SK-N-SH (cell line): ENCODE measurements at regions not wholly inside any gene's neighbourhood (a gene's known extent, or its start where the extent isn't known, plus 50 kb on each side); places are given as distances from the start of the nearest gene placed in this dataset.

Source experiments
- CTCF ChIA-PET: fragments of 300-600, 350-600 bp; formaldehyde crosslinking; extraction: SDS; loops from one replicate; lab custom pipeline; 2021; lab: Yijun Ruan, JAX
- POLR2A ChIA-PET: fragments of 350-600 bp; sonication (Branson Sonifier 250); formaldehyde crosslinking; extraction: SDS; loops from one replicate; lab custom pipeline; 2020; ENCODE audit warnings: antibody characterized with exemption, inconsistent platforms; lab: Yijun Ruan, JAX
- DNase-seq: peaks from one replicate; pipeline ENCODE4 v3.0.0; 2012
- H2AFZ ChIP-seq: fragments of 200-600 bp; sonication (generic); 2 replicates; pipeline ENCODE4 v1.8.1; 2016; ENCODE audit warnings: antibody characterized with exemption, mild to moderate bottlenecking, low read depth
- H3F3A ChIP-seq: fragments of 200-600 bp; sonication (generic); replicated peaks from 2 replicates; pipeline ENCODE3; 2016; ENCODE audit warnings: antibody characterized with exemption, mild to moderate bottlenecking; ENCODE audit not compliant: insufficient read depth
- H3K27ac ChIP-seq, 2 experiments: fragments of 200-500 bp in 1 of 2; fragments of 200-600 bp in 1 of 2; sonication (Bioruptor generic) in 1 of 2; sonication (generic), shearing (Covaris generic) in 1 of 2; 2 replicates each; pipeline versions ENCODE4 v1.5.1 to v1.6.1; 2014 to 2016; ENCODE audit warnings: low read depth in 2 of 2, inconsistent platforms in 1 of 2, low read length in 1 of 2, mild to moderate bottlenecking in 1 of 2, mixed read lengths in 1 of 2
- H3K27me3 ChIP-seq: fragments of 200-600 bp; sonication (generic), shearing (Covaris generic); 2 replicates; pipeline ENCODE4 v1.6.1; 2016; ENCODE audit warnings: mixed run types; ENCODE audit not compliant: insufficient read depth
- H3K36me3 ChIP-seq, 2 experiments: fragments of 200-500 bp in 1 of 2; fragments of 200-600 bp in 1 of 2; sonication (Bioruptor generic) in 1 of 2; sonication (generic) in 1 of 2; replicated peaks in 1 of 2; 2 replicates each; pipeline versions ENCODE3 to v1.5.1; 2014 to 2016; ENCODE audit warnings: low read length in 1 of 2, mild to moderate bottlenecking in 1 of 2; ENCODE audit not compliant: insufficient read depth in 2 of 2, control insufficient read depth in 1 of 2
- H3K4me1 ChIP-seq, 2 experiments: fragments of 200-500 bp in 1 of 2; fragments of 200-600 bp in 1 of 2; sonication (Bioruptor generic) in 1 of 2; sonication (generic), shearing (Covaris generic) in 1 of 2; 2 replicates each; pipeline versions ENCODE4 v1.5.1 to v1.6.1; 2014 to 2016; ENCODE audit warnings: low read depth in 1 of 2, low read length in 1 of 2, mixed run types in 1 of 2; ENCODE audit not compliant: insufficient read depth in 2 of 2, control insufficient read depth in 1 of 2
- H3K4me2 ChIP-seq: fragments of 200-600 bp; sonication (generic), shearing (Covaris generic); 2 replicates; pipeline ENCODE4 v1.6.1; 2017; ENCODE audit warnings: mixed run types
- H3K4me3 ChIP-seq, 2 experiments: fragments of 200-500 bp in 1 of 2; fragments of 200-600 bp in 1 of 2; sonication (Bioruptor generic) in 1 of 2; sonication (generic), shearing (Covaris generic) in 1 of 2; 2 replicates each; pipeline versions ENCODE4 v1.5.1 to v1.8.1; 2014 to 2016; ENCODE audit warnings: low read depth in 2 of 2, inconsistent platforms in 1 of 2, low read length in 1 of 2, mild to moderate bottlenecking in 1 of 2, mixed read lengths in 1 of 2, moderate library complexity in 1 of 2
- H3K79me2 ChIP-seq: fragments of 200-600 bp; sonication (generic); 2 replicates; pipeline ENCODE4 v1.8.1; 2017; ENCODE audit warnings: mild to moderate bottlenecking; ENCODE audit not compliant: insufficient read depth
- H3K9ac ChIP-seq: fragments of 200-600 bp; sonication (generic); 2 replicates; pipeline ENCODE4 v1.6.1; 2017; ENCODE audit warnings: mixed run types
- H3K9me2 ChIP-seq: fragments of 200-600 bp; sonication (generic); 2 replicates; pipeline ENCODE4 v1.6.1; 2017; ENCODE audit warnings: mixed run types
- H3K9me3 ChIP-seq: fragments of 200-600 bp; sonication (generic); 2 replicates; pipeline ENCODE4 v1.6.1; 2017; ENCODE audit warnings: mixed run types, mild to moderate bottlenecking, moderate library complexity
- H4K20me1 ChIP-seq: fragments of 200-600 bp; sonication (generic); 2 replicates; pipeline ENCODE4 v1.6.1; 2017; ENCODE audit warnings: mild to moderate bottlenecking, mixed run types; ENCODE audit not compliant: insufficient read depth
- CHD2 ChIP-seq: fragments of 150-350 bp; IDR thresholded peaks from 2 replicates; pipeline ENCODE4 v1.6.1; 2018; ENCODE audit warnings: low read length; ENCODE audit not compliant: partially characterized antibody
- ELF1 ChIP-seq: IDR thresholded peaks from 2 replicates; pipeline ENCODE4 v1.4.0; 2012
- EZH2phosphoT487 ChIP-seq: fragments of 200-600 bp; sonication (generic); IDR thresholded peaks from 2 replicates; pipeline ENCODE4 v1.6.1; 2017; ENCODE audit warnings: low read depth, mixed run types, mild to moderate bottlenecking, antibody characterized with exemption, moderate library complexity, borderline replicate concordance
- FOXM1 ChIP-seq: IDR thresholded peaks from 2 replicates; pipeline ENCODE4 v1.4.0; 2012; ENCODE audit warnings: low read depth, mild to moderate bottlenecking
- GABPA ChIP-seq: IDR thresholded peaks from 2 replicates; pipeline ENCODE4 v1.4.0; 2012; ENCODE audit warnings: low read depth, mild to moderate bottlenecking
- GATA2 ChIP-seq: sonication (generic); formaldehyde crosslinking; IDR thresholded peaks from 2 replicates; pipeline ENCODE4 v1.5.0; 2020; ENCODE audit warnings: mild to moderate bottlenecking, missing genetic modification reagents
- JUND ChIP-seq: IDR thresholded peaks from 2 replicates; pipeline ENCODE4 v1.4.0; 2012
- MEF2A ChIP-seq: IDR thresholded peaks from 2 replicates; pipeline ENCODE4 v1.4.0; 2012; ENCODE audit warnings: low read depth, borderline replicate concordance
- NRF1 ChIP-seq: IDR thresholded peaks from 2 replicates; pipeline ENCODE4 v1.6.1; 2012; ENCODE audit warnings: low read depth, mild to moderate bottlenecking, low read length
- RAD21 ChIP-seq: IDR thresholded peaks from 2 replicates; pipeline ENCODE4 v1.6.1; 2012; ENCODE audit warnings: mild to moderate bottlenecking, low read length
- RCOR1 ChIP-seq: fragments of 150-350 bp; IDR thresholded peaks from 2 replicates; pipeline ENCODE4 v1.6.1; 2017; ENCODE audit warnings: antibody characterized with exemption, low read length
- RFX5 ChIP-seq: IDR thresholded peaks from 2 replicates; pipeline ENCODE4 v1.6.1; 2012; ENCODE audit warnings: mild to moderate bottlenecking, improper control_type of control experiment, low read length
- RXRA ChIP-seq: IDR thresholded peaks from 2 replicates; pipeline ENCODE4 v1.4.0; 2012; ENCODE audit warnings: low read depth, mild to moderate bottlenecking, borderline replicate concordance
- TEAD4 ChIP-seq: IDR thresholded peaks from 2 replicates; pipeline ENCODE4 v1.4.0; 2012; ENCODE audit warnings: mild to moderate bottlenecking, borderline replicate concordance; ENCODE audit not compliant: insufficient read depth
- WGBS: methylation state at CpG from one replicate; pipeline ENCODE4 v1.1.6; 2017; ENCODE audit warnings: low lambda C conversion rate; 5-methylcytosine and 5-hydroxymethylcytosine counted together
- TF ChIP-seq, protein P1 (sequence below): IDR thresholded peaks from 2 replicates; pipeline ENCODE4 v1.4.0; 2012; ENCODE audit warnings: low read depth, borderline replicate concordance
- TF ChIP-seq, protein P2 (sequence below): fragments of 200-600 bp; sonication (generic); IDR thresholded peaks from 2 replicates; pipeline ENCODE4 v1.6.1; 2017; ENCODE audit warnings: antibody characterized with exemption, mild to moderate bottlenecking, moderate library complexity
- TF ChIP-seq, protein P3 (sequence below): fragments of 150-350 bp; IDR thresholded peaks from 2 replicates; pipeline ENCODE4 v1.6.1; 2016; ENCODE audit warnings: mild to moderate bottlenecking, low read depth, low read length
- TF ChIP-seq, protein P4 (sequence below): fragments of 150-350 bp; IDR thresholded peaks from 2 replicates; pipeline ENCODE4 v1.6.1; 2017; ENCODE audit warnings: antibody characterized with exemption, low read length, low read depth, borderline replicate concordance

DNA sequence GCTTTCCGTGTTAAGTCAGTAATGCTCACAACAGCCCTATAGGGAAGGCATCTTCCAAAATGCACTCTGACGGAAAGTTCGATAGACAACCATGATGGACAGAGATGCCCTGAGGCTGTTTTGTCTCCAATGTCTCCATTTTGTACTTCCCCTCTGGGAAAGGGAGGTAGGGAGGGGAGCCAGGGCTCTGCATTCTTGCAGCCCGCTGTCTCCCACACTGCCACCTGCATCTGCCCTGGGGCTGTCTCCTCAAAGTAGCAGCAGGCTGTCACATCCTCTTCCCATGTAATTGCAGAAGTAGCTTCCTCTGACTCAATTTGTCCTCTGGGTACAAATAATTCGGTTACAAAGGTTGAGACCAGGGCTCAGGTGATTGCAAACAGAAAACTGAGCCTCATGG lies 131.4 kb downstream of the GPAM start:
- Histone ChIP-seq H3K9me2 (no peaks in the 10 kb centered on the region), H3K4me2 (no peak overlapping the region), H3K79me2 (no peaks in the 10 kb centered on the region), H3K9me3 (no peaks in the 10 kb centered on the region), H3K27me3 (no peaks in the 10 kb centered on the region), H2AFZ (no peak overlapping the region), H3K9ac (no peak overlapping the region), H3K4me1 (peaks cover 0 to 3% of the 10 kb centered on the region in 2 experiments; a peak in 1 of 4 replicates), H4K20me1 (no peaks in the 10 kb centered on the region), H3K27ac (no peak overlapping the region), H3F3A (no peaks in the 10 kb centered on the region), H3K36me3 (no peaks in the 10 kb centered on the region), H3K4me3 (no peak overlapping the region)
- ChIA-PET POLR2A (no interaction called here), CTCF (no interaction called here)
- TF ChIP-seq GATA2 (CRISPR knock-in tag): no peak
- TF ChIP-seq ELF1: no peak
- TF ChIP-seq CHD2: no peak
- TF ChIP-seq, protein P1, sequence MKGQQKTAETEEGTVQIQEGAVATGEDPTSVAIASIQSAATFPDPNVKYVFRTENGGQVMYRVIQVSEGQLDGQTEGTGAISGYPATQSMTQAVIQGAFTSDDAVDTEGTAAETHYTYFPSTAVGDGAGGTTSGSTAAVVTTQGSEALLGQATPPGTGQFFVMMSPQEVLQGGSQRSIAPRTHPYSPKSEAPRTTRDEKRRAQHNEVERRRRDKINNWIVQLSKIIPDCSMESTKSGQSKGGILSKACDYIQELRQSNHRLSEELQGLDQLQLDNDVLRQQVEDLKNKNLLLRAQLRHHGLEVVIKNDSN: no peak
- TF ChIP-seq NRF1: no peak
- no peak for TF ChIP-seq EZH2phosphoT487
- TF ChIP-seq RCOR1: no peak
- no peak for TF ChIP-seq GABPA
- TF ChIP-seq, protein P2, sequence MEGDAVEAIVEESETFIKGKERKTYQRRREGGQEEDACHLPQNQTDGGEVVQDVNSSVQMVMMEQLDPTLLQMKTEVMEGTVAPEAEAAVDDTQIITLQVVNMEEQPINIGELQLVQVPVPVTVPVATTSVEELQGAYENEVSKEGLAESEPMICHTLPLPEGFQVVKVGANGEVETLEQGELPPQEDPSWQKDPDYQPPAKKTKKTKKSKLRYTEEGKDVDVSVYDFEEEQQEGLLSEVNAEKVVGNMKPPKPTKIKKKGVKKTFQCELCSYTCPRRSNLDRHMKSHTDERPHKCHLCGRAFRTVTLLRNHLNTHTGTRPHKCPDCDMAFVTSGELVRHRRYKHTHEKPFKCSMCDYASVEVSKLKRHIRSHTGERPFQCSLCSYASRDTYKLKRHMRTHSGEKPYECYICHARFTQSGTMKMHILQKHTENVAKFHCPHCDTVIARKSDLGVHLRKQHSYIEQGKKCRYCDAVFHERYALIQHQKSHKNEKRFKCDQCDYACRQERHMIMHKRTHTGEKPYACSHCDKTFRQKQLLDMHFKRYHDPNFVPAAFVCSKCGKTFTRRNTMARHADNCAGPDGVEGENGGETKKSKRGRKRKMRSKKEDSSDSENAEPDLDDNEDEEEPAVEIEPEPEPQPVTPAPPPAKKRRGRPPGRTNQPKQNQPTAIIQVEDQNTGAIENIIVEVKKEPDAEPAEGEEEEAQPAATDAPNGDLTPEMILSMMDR: no peak
- TF ChIP-seq FOXM1: no peak
- no peak for TF ChIP-seq MEF2A
- no peak for TF ChIP-seq TEAD4
- TF ChIP-seq JUND: no peak
- no peak for TF ChIP-seq RFX5
- TF ChIP-seq, protein P3, sequence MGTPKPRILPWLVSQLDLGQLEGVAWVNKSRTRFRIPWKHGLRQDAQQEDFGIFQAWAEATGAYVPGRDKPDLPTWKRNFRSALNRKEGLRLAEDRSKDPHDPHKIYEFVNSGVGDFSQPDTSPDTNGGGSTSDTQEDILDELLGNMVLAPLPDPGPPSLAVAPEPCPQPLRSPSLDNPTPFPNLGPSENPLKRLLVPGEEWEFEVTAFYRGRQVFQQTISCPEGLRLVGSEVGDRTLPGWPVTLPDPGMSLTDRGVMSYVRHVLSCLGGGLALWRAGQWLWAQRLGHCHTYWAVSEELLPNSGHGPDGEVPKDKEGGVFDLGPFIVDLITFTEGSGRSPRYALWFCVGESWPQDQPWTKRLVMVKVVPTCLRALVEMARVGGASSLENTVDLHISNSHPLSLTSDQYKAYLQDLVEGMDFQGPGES: no peak
- TF ChIP-seq RAD21: no peak
- no peak for TF ChIP-seq RXRA
- TF ChIP-seq, protein P4, sequence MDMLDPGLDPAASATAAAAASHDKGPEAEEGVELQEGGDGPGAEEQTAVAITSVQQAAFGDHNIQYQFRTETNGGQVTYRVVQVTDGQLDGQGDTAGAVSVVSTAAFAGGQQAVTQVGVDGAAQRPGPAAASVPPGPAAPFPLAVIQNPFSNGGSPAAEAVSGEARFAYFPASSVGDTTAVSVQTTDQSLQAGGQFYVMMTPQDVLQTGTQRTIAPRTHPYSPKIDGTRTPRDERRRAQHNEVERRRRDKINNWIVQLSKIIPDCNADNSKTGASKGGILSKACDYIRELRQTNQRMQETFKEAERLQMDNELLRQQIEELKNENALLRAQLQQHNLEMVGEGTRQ: no peak
- WGBS: 25% methylated on average over 5 of the region's 5 CpGs
- no peak for DNase-seq
